Ascending aorta (tissue), 2 donors: ENCODE measurements at regions not wholly inside any gene's neighbourhood (a gene's known extent, or its start where the extent isn't known, plus 50 kb on each side); places are given as distances from the start of the nearest gene placed in this dataset.
"Not testable (repeated sequence)": the region's sequence is repeated elsewhere in the genome, so short reads cannot be mapped to it uniquely, and the experiment has no call there.

Experiments used
- DNase-seq, 2 donors: peaks; one replicate each; pipeline ENCODE4 v3.0.0-alpha.2; 2019; ENCODE audit warnings: low spot score in 2 of 2
- H3K27ac ChIP-seq, 2 donors: fragments of 200-600 bp; sonication (generic); one replicate each; pipeline ENCODE4 v1.5.1; 2016 to 2017; ENCODE audit warnings: mild to moderate bottlenecking in 1 of 2
- H3K27me3 ChIP-seq: fragments of 200-600 bp; sonication (generic); one replicate; pipeline ENCODE4 v1.5.1; 2017
- H3K36me3 ChIP-seq, 2 donors: fragments of 200-600 bp; sonication (generic); one replicate each; pipeline ENCODE4 v1.5.1; 2016
- H3K4me1 ChIP-seq, 2 donors: fragments of 200-600 bp; sonication (generic); one replicate each; pipeline ENCODE4 v1.5.1; 2016 to 2017; ENCODE audit warnings: mild to moderate bottlenecking in 1 of 2
- H3K4me3 ChIP-seq, 2 donors: fragments of 200-600 bp; sonication (generic); one replicate each; pipeline ENCODE4 v1.5.1; 2016 to 2017; ENCODE audit warnings: mild to moderate bottlenecking in 1 of 2
- H3K9me3 ChIP-seq, 2 donors: fragments of 200-600 bp; sonication (generic); one replicate each; pipeline ENCODE4 v1.5.1; 2016
- intact Hi-C: fragments of 100-400 bp; cut with DNase I; formaldehyde crosslinking; loops from one replicate; pipeline ENCODE4 v1.15.1; 2023
- TF ChIP-seq, protein P1 (sequence below), 3 experiments: fragments of 200-600 bp in 2 of 3; fragments of 450-650 bp in 1 of 3; sonication (generic) in 2 of 3; IDR thresholded peaks; one replicate each; pipeline ENCODE4 v1.5.1; 2016 to 2019; ENCODE audit warnings: antibody characterized with exemption in 3 of 3, mild to moderate bottlenecking in 1 of 3, moderate library complexity in 1 of 3

DNA sequence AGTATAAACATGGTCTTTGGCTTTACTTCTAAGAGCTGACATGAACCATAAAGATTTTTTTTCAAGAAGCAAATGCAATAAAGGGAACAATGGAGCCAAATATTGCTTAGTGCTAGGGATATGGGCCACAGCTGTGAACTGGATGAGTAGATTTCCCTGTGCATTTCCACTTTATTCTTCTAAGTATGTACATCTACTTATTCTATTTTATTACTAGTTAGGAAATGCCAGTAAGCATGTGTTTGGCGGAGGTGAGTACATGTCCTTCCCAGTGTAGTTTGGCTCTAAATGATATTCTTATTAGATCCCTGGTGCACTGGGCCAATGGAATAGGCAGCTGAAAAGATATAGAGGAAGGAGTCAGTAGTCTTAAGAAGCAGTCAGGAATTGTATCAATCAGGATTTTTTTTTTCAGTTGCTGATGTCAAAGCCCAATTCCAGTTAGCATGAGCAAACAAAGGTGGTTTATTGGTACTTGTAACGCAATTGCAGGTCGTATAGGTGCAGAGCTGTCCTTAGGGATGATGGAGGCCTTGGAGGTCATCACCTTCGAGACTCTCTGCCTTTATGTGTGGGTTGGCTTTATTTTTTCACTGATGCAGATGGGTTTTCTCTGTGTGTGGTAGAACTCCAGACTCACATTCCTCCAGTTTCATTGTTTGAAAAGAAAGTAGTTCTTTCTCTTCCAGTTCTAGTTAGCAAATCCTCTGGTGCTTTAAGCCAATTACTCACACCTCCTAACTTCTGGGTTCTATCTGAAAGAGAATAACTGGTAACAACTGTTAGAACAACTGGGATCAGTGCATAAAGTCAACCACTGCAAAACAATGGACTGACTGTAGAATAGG, 139.0 kb upstream of the LRIG3 start:
- H3K4me3 ChIP-seq, result no peak overlapping the region
- intact Hi-C loops, result no loop called here
- TF ChIP-seq, protein P1, sequence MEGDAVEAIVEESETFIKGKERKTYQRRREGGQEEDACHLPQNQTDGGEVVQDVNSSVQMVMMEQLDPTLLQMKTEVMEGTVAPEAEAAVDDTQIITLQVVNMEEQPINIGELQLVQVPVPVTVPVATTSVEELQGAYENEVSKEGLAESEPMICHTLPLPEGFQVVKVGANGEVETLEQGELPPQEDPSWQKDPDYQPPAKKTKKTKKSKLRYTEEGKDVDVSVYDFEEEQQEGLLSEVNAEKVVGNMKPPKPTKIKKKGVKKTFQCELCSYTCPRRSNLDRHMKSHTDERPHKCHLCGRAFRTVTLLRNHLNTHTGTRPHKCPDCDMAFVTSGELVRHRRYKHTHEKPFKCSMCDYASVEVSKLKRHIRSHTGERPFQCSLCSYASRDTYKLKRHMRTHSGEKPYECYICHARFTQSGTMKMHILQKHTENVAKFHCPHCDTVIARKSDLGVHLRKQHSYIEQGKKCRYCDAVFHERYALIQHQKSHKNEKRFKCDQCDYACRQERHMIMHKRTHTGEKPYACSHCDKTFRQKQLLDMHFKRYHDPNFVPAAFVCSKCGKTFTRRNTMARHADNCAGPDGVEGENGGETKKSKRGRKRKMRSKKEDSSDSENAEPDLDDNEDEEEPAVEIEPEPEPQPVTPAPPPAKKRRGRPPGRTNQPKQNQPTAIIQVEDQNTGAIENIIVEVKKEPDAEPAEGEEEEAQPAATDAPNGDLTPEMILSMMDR (IDR thresholded peaks at IDR 0.05), result no peak
- no peaks in the 10 kb centered on the region for H3K9me3 ChIP-seq
- no peaks in the 10 kb centered on the region for H3K36me3 ChIP-seq
- H3K27ac ChIP-seq, result no peak overlapping the region
- H3K4me1 ChIP-seq, result no peaks in the 10 kb centered on the region
- no peak for DNase-seq
- no peaks in the 10 kb centered on the region for H3K27me3 ChIP-seq

DNA sequence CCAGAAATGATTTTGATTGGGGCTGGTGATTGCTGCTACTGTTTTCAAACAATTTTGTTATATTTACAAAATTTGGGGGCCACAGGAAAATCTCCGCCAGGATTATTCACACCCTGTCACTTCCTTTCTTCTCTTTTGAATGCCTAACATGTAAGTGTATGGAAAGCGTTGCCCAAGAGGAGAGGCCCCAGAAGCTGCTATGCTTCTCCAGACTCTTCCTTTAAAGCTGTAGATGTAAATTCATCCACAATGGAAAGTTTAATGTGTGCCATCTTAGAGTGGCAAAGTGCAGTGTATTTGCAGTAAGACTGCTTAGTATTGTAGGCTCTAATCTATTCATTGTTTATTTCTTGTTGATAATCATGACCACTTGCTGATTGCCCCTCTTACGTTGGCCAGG, 136.7 kb upstream of the LRIG3 start:
- Histone ChIP-seq H3K4me3 (no peak overlapping the region), H3K9me3 (no peaks in the 10 kb centered on the region), H3K27me3 (no peaks in the 10 kb centered on the region), H3K36me3 (no peaks in the 10 kb centered on the region), H3K27ac (no peak overlapping the region), H3K4me1 (no peaks in the 10 kb centered on the region)
- intact Hi-C loops, result no loop called here
- TF ChIP-seq, protein P1 (IDR thresholded peaks at IDR 0.05), result no peak
- DNase-seq, result no peak

DNA sequence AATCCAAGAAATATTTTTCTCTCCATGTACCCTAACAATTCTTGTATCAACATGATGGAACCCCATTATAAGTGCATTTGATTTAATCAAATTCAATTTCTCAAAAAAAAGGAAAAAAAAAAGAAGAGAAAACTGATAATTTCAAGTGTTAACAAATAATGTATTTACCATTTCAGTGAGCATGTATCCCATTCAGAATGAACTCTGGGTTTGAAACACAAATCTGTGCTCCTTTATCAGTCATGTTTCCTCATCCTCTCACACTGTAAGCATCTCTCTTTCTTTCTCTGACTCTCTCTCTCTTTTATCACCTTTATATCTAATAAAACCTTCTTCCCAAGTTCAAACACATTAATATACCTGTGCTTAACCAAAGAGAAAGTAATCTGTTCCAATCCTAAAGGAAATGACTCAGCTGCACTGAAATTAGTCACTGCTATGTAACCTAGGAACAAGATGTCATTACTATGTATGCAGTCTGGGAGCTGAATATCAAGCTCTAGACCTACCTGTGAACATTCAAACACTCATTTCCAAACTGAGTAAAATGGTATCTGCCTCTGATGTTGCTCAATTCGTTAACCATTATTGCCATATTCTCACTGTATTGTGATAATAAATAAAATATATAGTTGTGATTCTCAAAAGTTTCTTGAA, 135.0 kb upstream of the LRIG3 start:
- TF ChIP-seq, protein P1 (IDR thresholded peaks at IDR 0.05), result no peak
- intact Hi-C loops, result no loop called here
- Histone ChIP-seq H3K27ac (no peak overlapping the region), H3K27me3 (no peaks in the 10 kb centered on the region), H3K9me3 (no peaks in the 10 kb centered on the region), H3K4me1 (no peaks in the 10 kb centered on the region), H3K4me3 (no peak overlapping the region), H3K36me3 (no peaks in the 10 kb centered on the region)
- no peak for DNase-seq

DNA sequence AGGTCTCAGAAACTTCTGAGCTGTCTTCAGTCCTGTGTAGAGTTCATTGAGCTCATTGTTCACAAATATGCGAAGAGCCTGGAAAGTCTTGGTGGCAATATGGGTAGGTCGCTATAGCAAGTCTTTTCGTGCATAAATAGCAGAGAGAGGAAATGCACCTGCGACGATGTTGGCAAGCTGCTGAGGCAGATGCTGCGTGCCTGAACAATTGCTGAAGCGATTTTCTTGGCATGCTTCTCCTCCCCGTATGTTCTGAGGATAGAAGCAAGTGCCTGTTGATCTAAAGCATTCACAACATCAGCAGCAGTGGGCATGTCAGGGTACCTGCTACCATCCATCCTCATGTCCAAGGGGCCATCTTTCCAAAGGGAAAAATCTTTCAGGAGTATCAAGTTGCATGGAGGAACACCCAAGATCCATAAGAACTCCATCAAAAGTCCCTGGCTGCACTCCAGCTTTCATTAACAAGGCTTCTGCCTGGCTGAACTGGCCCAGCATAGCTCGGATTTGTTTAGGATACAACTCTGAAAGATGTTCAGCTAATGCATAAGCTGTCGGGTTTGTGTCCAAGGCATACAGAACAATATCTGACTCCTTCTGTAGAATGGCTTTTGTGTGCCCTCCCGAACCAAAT, 133.1 kb upstream of the LRIG3 start:
- H3K9me3 ChIP-seq, intact Hi-C loops, H3K4me3 ChIP-seq, H3K27ac ChIP-seq, H3K36me3 ChIP-seq, H3K27me3 ChIP-seq, H3K4me1 ChIP-seq, DNase-seq: not testable (repeated sequence)

DNA sequence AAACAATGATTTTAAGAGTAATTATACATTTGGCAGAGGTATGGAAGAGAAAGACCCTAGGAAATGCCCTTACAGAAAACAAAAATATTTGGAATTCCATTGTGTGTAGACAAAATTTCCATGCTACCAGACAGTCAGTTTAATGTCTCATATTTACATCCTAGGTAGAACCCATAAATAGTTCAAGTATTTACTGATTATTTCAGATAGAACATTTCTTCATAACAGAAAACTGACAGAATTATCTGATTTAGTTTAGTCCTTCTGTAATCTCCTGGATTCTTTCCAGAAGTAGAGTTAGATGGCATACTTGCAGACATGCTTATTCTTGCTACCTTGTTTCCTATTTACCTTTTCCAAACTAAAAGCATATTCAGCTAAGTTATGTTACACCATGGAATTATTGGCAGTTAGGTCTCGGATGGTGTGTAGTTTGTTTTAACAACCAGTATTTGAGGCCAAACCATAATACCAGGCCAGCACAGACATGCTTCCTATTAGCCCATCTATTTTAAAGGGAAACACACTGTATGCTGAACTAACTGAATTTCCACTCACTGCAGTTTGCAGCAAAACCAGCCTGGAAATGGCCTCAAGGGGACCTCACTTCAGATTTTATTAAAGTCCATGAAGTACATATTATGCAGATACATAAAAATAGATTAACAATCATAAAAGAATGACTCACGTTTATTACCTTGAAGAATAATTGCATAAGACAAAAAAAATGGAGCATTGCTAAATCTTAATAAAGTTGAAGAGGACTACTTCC, 126.6 kb upstream of the LRIG3 start:
- DNase-seq, result no peak
- no peaks in the 10 kb centered on the region for H3K27me3 ChIP-seq
- intact Hi-C loops, result loop anchor here (10.0 kb wide), 1 partner anchor 622 kb away; no protein-coding TSS in a partner anchor
- no peaks in the 10 kb centered on the region for H3K9me3 ChIP-seq
- TF ChIP-seq, protein P1 (IDR thresholded peaks at IDR 0.05), result no peak
- H3K4me1 ChIP-seq, result peaks cover 0 to under 1% of the 10 kb centered on the region in 2 donors
- no peak overlapping the region for H3K27ac ChIP-seq
- H3K36me3 ChIP-seq, result no peaks in the 10 kb centered on the region
- no peak overlapping the region for H3K4me3 ChIP-seq
